CD4-positive, alpha-beta memory T cell (primary cell): ENCODE measurements at regions not wholly inside any gene's neighbourhood (a gene's known extent, or its start where the extent isn't known, plus 50 kb on each side); places are given as distances from the start of the nearest gene placed in this dataset.

Experiments
- CTCF ChIA-PET: fragments of 350-600 bp; sonication (Branson Sonifier 250); formaldehyde crosslinking; loops from one replicate; lab custom pipeline; 2021; ENCODE audit warnings: inconsistent platforms; ENCODE audit not compliant: partially characterized antibody; lab: Charles Lee
- POLR2A ChIA-PET: fragments of 350-600 bp; sonication (Branson Sonifier 250); formaldehyde crosslinking; loops from one replicate; lab custom pipeline; 2021; ENCODE audit not compliant: partially characterized antibody; lab: Charles Lee
- DNase-seq, 5 donors: peaks; one replicate each; pipeline versions ENCODE4 v3.0.0 to v3.0.0-alpha.2; 2020 to 2022; ENCODE audit warnings: mixed read lengths in 1 of 5
- H3K27ac ChIP-seq: one replicate; pipeline ENCODE4 v1.7.0; 2013; ENCODE audit warnings: low read depth, low read length
- H3K27me3 ChIP-seq: 2 replicates; pipeline ENCODE4 v1.7.0; 2013; ENCODE audit warnings: mild to moderate bottlenecking, low read length, moderate library complexity; ENCODE audit not compliant: insufficient read depth
- H3K36me3 ChIP-seq: 2 replicates; pipeline ENCODE4 v1.7.0; 2013; ENCODE audit warnings: mild to moderate bottlenecking, low read length, moderate library complexity; ENCODE audit not compliant: insufficient read depth
- H3K4me1 ChIP-seq: 2 replicates; pipeline ENCODE4 v1.7.0; 2013; ENCODE audit warnings: mild to moderate bottlenecking, low read length, moderate library complexity; ENCODE audit not compliant: insufficient read depth
- H3K4me3 ChIP-seq, 2 donors: one replicate each; pipeline ENCODE4 v1.7.0; 2013; ENCODE audit warnings: low read length in 2 of 2, mild to moderate bottlenecking in 1 of 2
- H3K9me3 ChIP-seq, 2 donors: one replicate each; pipeline ENCODE4 v1.7.0; 2013; ENCODE audit warnings: low read length in 2 of 2, control low read depth in 1 of 2; ENCODE audit not compliant: control insufficient read depth in 1 of 2
- H3K27ac Mint-ChIP-seq, 7 donors: one replicate each; pipeline ENCODE4 v1.8.0; 2020 to 2021; ENCODE audit warnings: mixed read lengths in 7 of 7, mild to moderate bottlenecking in 6 of 7, inconsistent platforms in 3 of 7, moderate library complexity in 3 of 7
- H3K27me3 Mint-ChIP-seq, 2 donors: one replicate each; pipeline ENCODE4 v1.8.0; 2020 to 2021; ENCODE audit warnings: mixed read lengths in 2 of 2
- H3K36me3 Mint-ChIP-seq, 2 donors: one replicate each; pipeline ENCODE4 v1.8.0; 2020 to 2021; ENCODE audit warnings: mixed read lengths in 2 of 2, inconsistent platforms in 1 of 2, mild to moderate bottlenecking in 1 of 2
- H3K4me1 Mint-ChIP-seq, 4 donors: one replicate each; pipeline ENCODE4 v1.8.0; 2020 to 2021; ENCODE audit warnings: mixed read lengths in 4 of 4, mild to moderate bottlenecking in 1 of 4
- H3K4me3 Mint-ChIP-seq, 8 donors: one replicate each; pipeline ENCODE4 v1.8.0; 2020 to 2021; ENCODE audit warnings: mixed read lengths in 8 of 8, mild to moderate bottlenecking in 7 of 8, moderate library complexity in 6 of 8, inconsistent platforms in 3 of 8
- H3K9me3 Mint-ChIP-seq, 8 donors: one replicate each; pipeline ENCODE4 v1.8.0; 2020 to 2021; ENCODE audit warnings: mixed read lengths in 8 of 8, mild to moderate bottlenecking in 5 of 8, inconsistent platforms in 3 of 8, moderate library complexity in 1 of 8
- intact Hi-C: fragments of 100-400 bp; cut with micrococcal nuclease; formaldehyde crosslinking; loops from one replicate; pipeline ENCODE4 v1.15.1; 2023

DNA sequence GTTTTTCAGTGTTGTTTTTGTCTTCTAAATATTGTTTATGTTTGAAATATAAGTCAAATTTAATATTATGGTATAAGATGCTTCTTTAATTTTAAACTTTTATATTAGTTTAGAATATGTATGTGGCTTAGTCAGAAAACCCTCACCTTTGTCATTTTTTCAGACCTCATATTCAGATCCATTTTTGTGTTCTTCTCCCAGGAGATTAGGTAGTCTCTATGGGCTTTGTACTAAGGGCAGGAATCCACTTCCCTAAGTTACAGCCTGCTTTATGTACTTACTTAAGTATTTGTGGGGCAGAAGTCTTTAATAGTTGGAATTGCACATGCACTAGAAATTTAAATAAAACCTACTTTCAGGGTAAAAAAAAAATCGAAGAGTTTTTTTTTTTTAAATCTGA, 63.5 kb upstream of the TENM3 start:
- H3K4me3 Mint-ChIP-seq = no peak overlapping the region
- POLR2A ChIA-PET = no interaction called here
- H3K4me1 Mint-ChIP-seq = no peaks in the 10 kb centered on the region

DNA sequence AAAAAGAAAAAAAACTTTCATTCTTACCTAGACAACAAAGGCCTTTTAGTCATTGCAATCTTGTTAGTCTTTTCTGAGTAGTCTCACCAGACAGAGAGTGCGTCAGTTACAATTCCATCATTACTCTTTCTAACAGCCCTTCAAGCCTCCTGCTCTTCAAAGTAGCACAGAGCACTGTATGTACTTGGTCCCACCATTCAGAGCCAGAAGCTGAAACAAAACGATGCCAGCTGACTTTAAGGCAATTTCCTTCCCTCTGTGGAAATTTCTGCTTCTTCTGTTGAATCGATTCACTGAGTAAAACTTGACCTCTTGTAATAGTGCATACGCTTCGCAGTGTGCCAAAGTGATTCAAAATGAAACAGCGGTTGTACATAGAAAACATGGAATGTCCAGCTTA, 57.7 kb upstream of the TENM3 start:
- no peak overlapping the region for H3K27ac ChIP-seq
- Mint-ChIP-seq H3K4me1 (no peaks in the 10 kb centered on the region), H3K27me3 (peaks cover 0 to 4% of the 10 kb centered on the region in 2 donors), H3K4me3 (no peak overlapping the region), H3K9me3 (no peaks in the 10 kb centered on the region), H3K27ac (no peak overlapping the region), H3K36me3 (no peaks in the 10 kb centered on the region)
- H3K27me3 ChIP-seq = no peaks in the 10 kb centered on the region
- intact Hi-C loops = no loop called here
- no peaks in the 10 kb centered on the region for H3K4me1 ChIP-seq
- H3K36me3 ChIP-seq = no peaks in the 10 kb centered on the region
- no peak overlapping the region for H3K4me3 ChIP-seq
- POLR2A ChIA-PET = no interaction called here
- CTCF ChIA-PET = no interaction called here
- H3K9me3 ChIP-seq = no peaks in the 10 kb centered on the region
- DNase-seq = no peak

More for the DNA sequence above, 63.5 kb upstream of the TENM3 start:
- Histone ChIP-seq H3K36me3 (no peaks in the 10 kb centered on the region), H3K27me3 (no peaks in the 10 kb centered on the region), H3K4me3 (no peak overlapping the region), H3K4me1 (no peaks in the 10 kb centered on the region), H3K9me3 (no peaks in the 10 kb centered on the region), H3K27ac (no peak overlapping the region)
- Mint-ChIP-seq H3K36me3 (no peaks in the 10 kb centered on the region), H3K27me3 (peaks cover 0 to 2% of the 10 kb centered on the region in 2 donors), H3K9me3 (peaks cover 0 to 2% (median 0%) of the 10 kb centered on the region in 8 donors), H3K27ac (no peak overlapping the region)
- CTCF ChIA-PET = no interaction called here
- DNase-seq = no peak
- intact Hi-C loops = no loop called here

DNA sequence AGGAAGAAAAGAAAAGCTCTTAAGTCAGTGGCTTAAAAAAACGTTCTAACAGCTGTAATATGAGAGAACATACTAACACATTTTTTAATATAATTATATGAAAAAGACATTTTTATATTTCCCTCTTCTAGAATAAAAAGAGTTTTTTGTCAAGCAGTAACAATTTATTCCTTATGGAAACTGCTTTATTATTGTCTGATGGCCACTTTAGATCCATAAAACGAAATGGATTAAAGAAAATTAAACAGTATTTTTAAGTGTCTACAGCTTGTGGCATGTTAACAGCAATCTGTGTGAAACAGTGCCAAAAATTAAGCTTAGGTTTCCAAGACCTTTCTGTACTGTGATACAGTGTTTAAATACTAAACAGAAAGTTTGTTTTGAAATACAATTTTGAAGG, 55.5 kb upstream of the TENM3 start:
- no peaks in the 10 kb centered on the region for H3K9me3 Mint-ChIP-seq
- POLR2A ChIA-PET = no interaction called here
- Histone ChIP-seq H3K27ac (no peak overlapping the region), H3K27me3 (no peaks in the 10 kb centered on the region), H3K4me3 (no peak overlapping the region), H3K4me1 (no peaks in the 10 kb centered on the region), H3K9me3 (no peaks in the 10 kb centered on the region), H3K36me3 (no peaks in the 10 kb centered on the region)
- no peak overlapping the region for H3K4me3 Mint-ChIP-seq
- CTCF ChIA-PET = no interaction called here
- H3K27ac Mint-ChIP-seq = no peak overlapping the region
- H3K27me3 Mint-ChIP-seq = peaks cover 0 to 2% of the 10 kb centered on the region in 2 donors
- intact Hi-C loops = no loop called here
- no peaks in the 10 kb centered on the region for H3K36me3 Mint-ChIP-seq
- DNase-seq = no peak
- no peaks in the 10 kb centered on the region for H3K4me1 Mint-ChIP-seq

DNA sequence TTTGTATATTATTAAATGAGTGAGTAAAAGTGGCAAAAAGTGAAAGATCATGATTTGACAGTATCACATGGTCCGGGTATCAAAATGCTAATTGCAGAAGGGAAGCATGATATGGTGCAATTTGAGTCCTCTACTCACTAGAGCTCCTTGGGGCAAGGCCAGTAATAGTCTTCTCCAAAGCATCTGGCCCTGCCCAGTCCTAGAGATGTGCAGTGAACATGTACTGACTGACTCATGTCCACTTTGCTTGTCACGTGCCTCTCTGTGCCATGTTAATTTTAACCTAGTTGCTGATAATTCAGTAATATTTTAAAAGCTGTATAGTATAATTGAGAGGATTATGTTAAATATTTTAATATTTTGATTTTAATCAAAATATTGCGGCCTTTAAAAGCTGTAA, 54.6 kb upstream of the TENM3 start:
- no peaks in the 10 kb centered on the region for H3K4me1 Mint-ChIP-seq
- ChIA-PET POLR2A (no interaction called here), CTCF (no interaction called here)
- Histone ChIP-seq H3K27ac (no peak overlapping the region), H3K9me3 (no peaks in the 10 kb centered on the region), H3K36me3 (no peaks in the 10 kb centered on the region), H3K27me3 (no peaks in the 10 kb centered on the region), H3K4me3 (no peak overlapping the region), H3K4me1 (no peaks in the 10 kb centered on the region)
- no peak for DNase-seq
- intact Hi-C loops = no loop called here
- H3K4me3 Mint-ChIP-seq = no peak overlapping the region
- H3K27ac Mint-ChIP-seq = no peak overlapping the region
- H3K36me3 Mint-ChIP-seq = no peaks in the 10 kb centered on the region
- H3K9me3 Mint-ChIP-seq = no peaks in the 10 kb centered on the region
- peaks cover 0 to 2% of the 10 kb centered on the region in 2 donors for H3K27me3 Mint-ChIP-seq

DNA sequence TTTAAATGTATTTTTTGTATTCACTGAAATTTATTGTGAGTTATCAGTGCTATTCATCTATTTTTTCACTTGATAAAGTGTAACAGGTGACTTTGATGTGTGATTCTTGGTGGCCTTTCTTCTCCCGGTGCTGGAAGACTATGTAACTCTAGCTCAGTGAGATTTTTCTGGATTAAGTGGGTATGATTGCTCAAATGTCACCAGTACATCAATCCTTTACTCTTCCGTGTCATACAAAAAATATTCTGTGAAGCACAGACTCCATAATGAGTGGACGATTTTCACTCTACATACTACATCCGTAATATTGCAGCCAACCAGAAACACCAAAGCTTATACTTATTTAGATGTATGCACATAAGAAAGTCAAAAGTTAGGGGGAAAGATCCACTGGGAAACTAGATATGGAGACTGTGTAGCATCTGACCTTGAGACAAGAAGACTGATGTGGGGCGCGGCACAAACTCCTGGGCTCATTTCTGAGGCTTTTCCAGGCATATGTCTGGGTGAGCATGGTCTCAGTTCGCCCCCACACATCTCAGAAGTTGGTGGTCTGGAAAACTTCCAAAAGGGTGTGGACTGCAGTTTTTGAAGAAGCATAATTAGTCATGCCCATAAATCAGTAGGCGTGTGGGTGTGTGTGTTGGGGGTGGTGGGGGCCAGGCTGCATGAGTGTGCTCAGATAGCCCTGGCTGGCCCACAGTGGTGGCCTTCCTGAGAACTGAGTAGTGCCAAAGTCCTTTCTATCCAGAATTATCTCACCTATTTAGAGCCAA, 53.9 kb upstream of the TENM3 start:
- Mint-ChIP-seq H3K4me1 (no peaks in the 10 kb centered on the region), H3K4me3 (no peak overlapping the region), H3K9me3 (no peaks in the 10 kb centered on the region), H3K36me3 (no peaks in the 10 kb centered on the region), H3K27me3 (peaks cover 0 to 2% of the 10 kb centered on the region in 2 donors), H3K27ac (no peak overlapping the region)
- ChIA-PET CTCF (no interaction called here), POLR2A (no interaction called here)
- Histone ChIP-seq H3K4me3 (no peak overlapping the region), H3K27ac (no peak overlapping the region), H3K36me3 (no peaks in the 10 kb centered on the region), H3K27me3 (no peaks in the 10 kb centered on the region), H3K4me1 (no peaks in the 10 kb centered on the region), H3K9me3 (no peaks in the 10 kb centered on the region)
- intact Hi-C loops = no loop called here
- DNase-seq = no peak

DNA sequence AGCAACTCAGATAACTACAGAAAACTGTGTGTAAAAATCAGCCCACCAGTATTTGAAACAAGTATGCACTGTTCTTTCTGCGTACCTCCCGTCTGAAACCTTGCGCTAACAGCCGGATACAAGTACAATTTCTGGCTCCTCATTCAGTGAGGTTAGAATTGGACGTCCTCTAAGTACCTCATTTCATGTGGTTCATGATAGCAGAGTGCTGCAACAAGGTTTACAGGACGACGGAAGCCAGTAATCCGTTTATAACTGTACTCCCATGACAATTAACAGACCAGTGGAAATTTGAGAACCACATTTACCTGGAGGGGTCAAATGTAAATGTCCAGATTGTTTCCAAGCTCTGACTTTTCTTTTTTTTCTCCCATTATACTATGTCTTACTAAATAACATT, 52.9 kb upstream of the TENM3 start:
- POLR2A ChIA-PET = no interaction called here
- Mint-ChIP-seq H3K27me3 (peaks cover 0 to 2% of the 10 kb centered on the region in 2 donors), H3K4me3 (no peak overlapping the region), H3K36me3 (no peaks in the 10 kb centered on the region), H3K9me3 (no peaks in the 10 kb centered on the region), H3K27ac (no peak overlapping the region), H3K4me1 (no peaks in the 10 kb centered on the region)
- H3K27me3 ChIP-seq = no peaks in the 10 kb centered on the region
- no peaks in the 10 kb centered on the region for H3K4me1 ChIP-seq
- DNase-seq = no peak
- CTCF ChIA-PET = no interaction called here
- H3K36me3 ChIP-seq = no peaks in the 10 kb centered on the region
- H3K27ac ChIP-seq = no peak overlapping the region
- H3K9me3 ChIP-seq = no peaks in the 10 kb centered on the region
- intact Hi-C loops = no loop called here
- H3K4me3 ChIP-seq = no peak overlapping the region

DNA sequence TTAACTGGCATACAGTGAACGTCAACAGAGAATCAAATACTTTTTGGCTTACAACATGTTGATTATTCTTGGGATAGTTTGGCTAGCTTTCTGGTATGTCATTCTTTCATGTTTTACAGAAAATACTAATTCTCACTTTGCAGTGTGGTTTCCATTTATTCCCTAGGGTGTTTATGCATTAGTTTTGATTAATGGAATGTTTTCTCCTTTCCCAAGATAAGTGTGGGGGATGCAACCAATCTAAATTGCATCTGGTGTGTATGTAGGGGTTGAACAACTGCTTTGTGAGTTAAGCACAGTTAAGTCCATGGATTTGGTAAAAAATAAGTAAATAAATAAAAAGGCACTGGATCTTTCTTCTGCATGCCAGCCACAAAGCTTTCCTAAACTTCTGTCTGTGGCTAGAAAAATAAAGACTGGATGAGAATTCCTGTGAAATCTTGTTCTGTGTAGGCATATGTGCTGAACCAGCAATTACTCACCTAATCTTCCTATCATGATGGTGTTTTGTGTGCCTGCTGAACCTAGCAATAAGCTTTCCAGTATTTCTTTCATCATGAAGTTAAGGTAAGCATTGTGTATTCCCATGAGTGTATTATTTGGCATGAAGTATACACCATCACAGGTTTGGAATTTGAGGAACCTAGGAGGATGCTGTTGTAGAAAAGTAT, 50.6 kb upstream of the TENM3 start:
- peaks cover 0 to 2% (median 0%) of the 10 kb centered on the region in 8 donors for H3K9me3 Mint-ChIP-seq
- no peaks in the 10 kb centered on the region for H3K27me3 Mint-ChIP-seq
- CTCF ChIA-PET = no interaction called here

More for the DNA sequence above, 50.6 kb upstream of the TENM3 start:
- H3K36me3 Mint-ChIP-seq = no peaks in the 10 kb centered on the region
- Histone ChIP-seq H3K36me3 (no peaks in the 10 kb centered on the region), H3K27me3 (no peaks in the 10 kb centered on the region), H3K27ac (no peak overlapping the region), H3K4me3 (no peak overlapping the region), H3K4me1 (no peaks in the 10 kb centered on the region), H3K9me3 (no peaks in the 10 kb centered on the region)
- H3K4me1 Mint-ChIP-seq = no peaks in the 10 kb centered on the region
- peak overlapping the region in 1 of 7 donors; percentile 12 for H3K27ac Mint-ChIP-seq
- intact Hi-C loops = no loop called here
- DNase-seq = no peak
- POLR2A ChIA-PET = no interaction called here
- H3K4me3 Mint-ChIP-seq = no peak overlapping the region
